22Rv1 (cell line): ENCODE measurements at regions not wholly inside any gene's neighbourhood (a gene's known extent, or its start where the extent isn't known, plus 50 kb on each side); places are given as distances from the start of the nearest gene placed in this dataset.

Experiments used
- H3K27ac ChIP-seq: fragments of 450-650 bp; 2 replicates; pipeline ENCODE4 v1.5.1; 2017
- CTCF ChIP-seq: fragments of 450-650 bp; IDR thresholded peaks from 2 replicates; pipeline ENCODE4 v1.5.1; 2017; ENCODE audit warnings: mild to moderate bottlenecking
- ZFX ChIP-seq: fragments of 450-650 bp; IDR thresholded peaks from 2 replicates; pipeline ENCODE4 v1.6.1; 2017; ENCODE audit warnings: antibody characterized with exemption, borderline replicate concordance

GRCh38 chr16:8258523-8258922 lies 331.8 kb downstream of the TMEM114 start:
- TF ChIP-seq CTCF (no peak), ZFX (no peak)
- H3K27ac ChIP-seq, result no peak overlapping the region

DNA sequence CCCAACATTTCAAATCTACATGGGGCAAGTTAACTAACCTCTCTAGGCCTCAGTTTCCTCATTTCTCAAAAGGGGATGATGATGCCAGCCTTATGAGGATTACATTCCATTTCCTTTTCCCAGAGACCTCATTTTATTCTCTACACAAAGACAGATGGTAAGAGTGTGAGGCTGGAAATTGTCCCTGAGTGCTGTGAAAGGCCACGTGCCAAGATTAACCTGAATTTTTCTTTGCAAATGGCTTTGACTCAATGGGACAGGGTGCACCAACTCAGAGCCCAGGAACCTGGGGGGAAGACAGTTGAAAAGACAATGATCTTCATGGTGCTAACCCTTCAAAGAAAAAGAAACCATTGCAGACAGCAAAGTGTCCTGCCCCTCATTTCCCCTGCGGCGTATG lies 332.8 kb downstream of the TMEM114 start:
- TF ChIP-seq CTCF (no peak), ZFX (no peak)
- H3K27ac ChIP-seq, result no peak overlapping the region

GRCh38 chr16:8254405-8254804 lies 335.9 kb downstream of the TMEM114 start:
- no peak overlapping the region for H3K27ac ChIP-seq
- TF ChIP-seq ZFX (no peak), CTCF (no peak)

DNA sequence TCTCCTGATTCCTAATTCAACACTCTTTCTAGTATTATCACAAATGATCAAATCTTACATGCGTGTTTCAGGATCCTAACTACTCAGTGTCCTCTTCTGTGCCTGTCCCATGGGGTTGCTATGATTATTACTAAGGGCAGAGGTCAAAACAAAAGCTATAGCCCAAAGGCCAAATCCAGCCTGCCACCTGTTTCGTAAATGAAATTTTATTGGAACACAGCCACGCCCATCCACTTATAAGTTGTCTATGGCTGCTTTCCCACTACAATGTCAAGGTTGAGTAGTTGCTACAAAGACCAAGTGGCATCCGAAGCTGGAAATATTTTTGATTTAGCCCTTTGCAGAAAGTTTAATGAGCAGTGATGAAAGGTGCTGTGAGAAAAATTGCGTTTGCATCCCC lies 336.6 kb downstream of the TMEM114 start:
- H3K27ac ChIP-seq, result no peak overlapping the region
- TF ChIP-seq ZFX (no peak), CTCF (no peak)

GRCh38 chr16:8251727-8252126 lies 338.6 kb downstream of the TMEM114 start:
- TF ChIP-seq ZFX (no peak), CTCF (no peak)

DNA sequence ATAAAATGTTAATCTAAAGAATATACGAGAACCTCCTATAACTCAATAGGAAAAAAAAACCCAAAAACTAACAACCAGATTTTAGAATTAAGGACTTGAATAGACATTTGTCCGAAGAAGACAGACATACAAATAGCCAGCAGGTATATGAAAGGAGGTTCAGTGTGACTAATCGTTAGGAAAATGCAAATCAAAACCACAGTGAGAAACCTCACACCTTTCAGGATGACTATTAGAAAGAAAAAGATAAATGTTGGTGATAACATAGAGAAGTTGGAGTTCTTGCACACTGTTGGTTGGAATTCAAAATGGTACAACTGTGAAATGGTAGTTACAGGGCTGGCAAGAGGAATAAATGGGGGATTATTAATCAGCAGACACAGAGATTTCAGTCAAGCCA lies 339.0 kb downstream of the TMEM114 start:
- TF ChIP-seq ZFX (no peak), CTCF (no peak)

More at GRCh38 chr16:8251727-8252126, 338.6 kb downstream of the TMEM114 start:
- no peak overlapping the region for H3K27ac ChIP-seq

GRCh38 chr16:8247993-8248392 lies 342.3 kb downstream of the TMEM114 start:
- TF ChIP-seq CTCF (no peak), ZFX (no peak)
- H3K27ac ChIP-seq, result no peak overlapping the region

More for the DNA sequence above, 339.0 kb downstream of the TMEM114 start:
- H3K27ac ChIP-seq, result no peak overlapping the region
